Bronchial epithelial cell (primary cell): ENCODE measurements at regions not wholly inside any gene's neighbourhood (a gene's known extent, or its start where the extent isn't known, plus 50 kb on each side); places are given as distances from the start of the nearest gene placed in this dataset.

Source experiments
- DNase-seq: peaks from one replicate; pipeline ENCODE4 v3.0.0-alpha.2; 2010; ENCODE audit warnings: low read depth
- FAIRE-seq: peaks from 2 replicates; lab custom pipeline; 2011; peaks lifted over from hg19 to GRCh38; lab: Jason Lieb, UNC
- H3K27me3 ChIP-seq: 2 replicates; pipeline ENCODE4 v1.5.1; 2011; ENCODE audit warnings: low read length; ENCODE audit not compliant: control insufficient read depth, insufficient read depth
- H3K36me3 ChIP-seq: 2 replicates; pipeline ENCODE4 v1.5.1; 2011; ENCODE audit warnings: low read length; ENCODE audit not compliant: control insufficient read depth, insufficient read depth
- H3K4me3 ChIP-seq: 2 replicates; pipeline ENCODE4 v1.5.1; 2011; ENCODE audit warnings: mild to moderate bottlenecking, low read depth, low read length, control low read depth
- TF ChIP-seq, protein P1 (sequence below): IDR thresholded peaks from 2 replicates; pipeline ENCODE4 v1.5.1; 2011; ENCODE audit warnings: mild to moderate bottlenecking, moderate library complexity, low read length, control low read depth, inconsistent platforms; ENCODE audit not compliant: insufficient read depth, severe bottlenecking

DNA sequence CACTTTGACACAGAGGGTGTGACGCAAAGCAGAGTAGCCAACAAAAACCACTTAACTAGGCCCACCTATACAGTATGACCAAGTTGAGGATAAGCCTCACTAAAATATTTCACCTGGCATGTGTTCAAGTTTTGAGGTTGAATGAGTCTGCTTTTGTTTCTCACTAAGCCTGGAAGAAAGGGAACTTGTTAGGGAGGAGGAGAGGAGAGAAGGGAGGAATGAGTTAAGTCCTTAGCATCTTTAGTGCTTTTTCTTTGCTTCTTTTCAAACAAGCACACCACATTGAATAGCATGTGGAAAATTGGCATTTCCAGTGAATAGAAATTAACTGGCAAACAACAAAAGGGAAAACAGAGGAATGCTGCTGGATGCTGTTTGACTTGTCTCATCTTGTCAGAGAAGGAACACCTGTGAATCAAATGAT lies 461.9 kb downstream of the GJA1 start:
- H3K27me3 ChIP-seq, result no peaks in the 10 kb centered on the region
- no peak overlapping the region for H3K4me3 ChIP-seq
- DNase-seq, result peak; percentile 87
- H3K36me3 ChIP-seq, result no peaks in the 10 kb centered on the region
- TF ChIP-seq, protein P1, sequence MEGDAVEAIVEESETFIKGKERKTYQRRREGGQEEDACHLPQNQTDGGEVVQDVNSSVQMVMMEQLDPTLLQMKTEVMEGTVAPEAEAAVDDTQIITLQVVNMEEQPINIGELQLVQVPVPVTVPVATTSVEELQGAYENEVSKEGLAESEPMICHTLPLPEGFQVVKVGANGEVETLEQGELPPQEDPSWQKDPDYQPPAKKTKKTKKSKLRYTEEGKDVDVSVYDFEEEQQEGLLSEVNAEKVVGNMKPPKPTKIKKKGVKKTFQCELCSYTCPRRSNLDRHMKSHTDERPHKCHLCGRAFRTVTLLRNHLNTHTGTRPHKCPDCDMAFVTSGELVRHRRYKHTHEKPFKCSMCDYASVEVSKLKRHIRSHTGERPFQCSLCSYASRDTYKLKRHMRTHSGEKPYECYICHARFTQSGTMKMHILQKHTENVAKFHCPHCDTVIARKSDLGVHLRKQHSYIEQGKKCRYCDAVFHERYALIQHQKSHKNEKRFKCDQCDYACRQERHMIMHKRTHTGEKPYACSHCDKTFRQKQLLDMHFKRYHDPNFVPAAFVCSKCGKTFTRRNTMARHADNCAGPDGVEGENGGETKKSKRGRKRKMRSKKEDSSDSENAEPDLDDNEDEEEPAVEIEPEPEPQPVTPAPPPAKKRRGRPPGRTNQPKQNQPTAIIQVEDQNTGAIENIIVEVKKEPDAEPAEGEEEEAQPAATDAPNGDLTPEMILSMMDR, result no peak
- FAIRE-seq, result no peak

DNA sequence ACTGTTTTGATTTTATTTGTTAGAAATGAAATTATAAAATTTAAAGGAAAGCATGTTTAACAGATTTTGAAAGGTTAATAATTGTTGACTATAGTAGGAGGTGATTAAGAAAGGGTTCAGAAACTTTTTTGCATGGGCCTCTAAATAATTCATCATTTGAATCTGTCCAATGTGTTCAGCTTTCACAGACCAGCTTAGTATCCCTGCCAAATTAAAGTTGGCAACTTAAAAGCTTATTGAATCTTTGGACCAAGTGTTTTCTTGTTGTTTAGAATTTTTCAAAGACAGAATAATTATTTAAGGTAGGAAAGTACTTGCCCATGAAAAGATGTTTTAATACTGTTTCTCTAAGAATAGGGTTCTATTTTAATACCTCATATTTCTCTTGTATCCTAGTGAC lies 466.0 kb downstream of the GJA1 start:
- no peak for DNase-seq
- Histone ChIP-seq H3K27me3 (no peaks in the 10 kb centered on the region), H3K4me3 (no peak overlapping the region), H3K36me3 (no peaks in the 10 kb centered on the region)
- TF ChIP-seq, protein P1, result no peak
- no peak for FAIRE-seq

DNA sequence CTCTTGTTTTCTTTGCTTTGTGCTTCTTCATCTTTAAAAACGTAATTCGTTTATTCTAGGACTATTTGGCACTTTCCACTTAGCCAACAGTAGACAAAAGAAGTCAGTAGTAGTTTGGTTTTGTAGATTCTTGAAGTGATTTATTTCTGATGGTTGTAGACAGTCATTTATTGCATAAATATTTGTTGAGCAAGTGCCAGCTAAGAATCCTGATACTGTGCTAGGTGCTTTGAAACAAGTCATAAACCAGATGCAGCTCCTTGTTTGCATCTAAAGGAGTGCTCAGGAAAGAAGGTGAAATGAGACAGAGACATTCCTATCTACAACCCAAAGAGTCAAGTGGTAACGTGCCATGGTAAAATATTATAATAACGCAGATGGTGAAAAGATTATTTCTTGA lies 469.1 kb downstream of the GJA1 start:
- no peaks in the 10 kb centered on the region for H3K27me3 ChIP-seq
- no peak overlapping the region for H3K4me3 ChIP-seq
- no peak for FAIRE-seq
- TF ChIP-seq, protein P1, result no peak
- no peak for DNase-seq
- no peaks in the 10 kb centered on the region for H3K36me3 ChIP-seq

DNA sequence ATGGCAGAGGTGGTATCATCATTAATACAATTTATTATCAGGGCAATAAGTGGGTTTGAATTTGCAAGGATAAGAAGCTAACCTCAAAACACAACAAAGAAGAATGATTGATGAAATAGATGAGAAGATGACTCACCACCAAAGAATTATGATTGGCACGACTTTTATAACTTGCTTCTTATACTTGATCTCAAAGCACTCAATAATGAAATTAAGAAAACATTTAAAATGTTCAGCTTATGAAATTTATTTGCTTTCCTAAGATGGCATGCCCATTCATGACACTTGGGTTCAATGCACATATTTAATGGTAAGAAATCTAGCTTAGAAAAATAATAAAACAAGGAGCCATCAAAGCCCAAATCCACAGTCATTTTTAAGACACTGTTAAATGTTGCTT lies 477.5 kb downstream of the GJA1 start:
- Histone ChIP-seq H3K36me3 (no peaks in the 10 kb centered on the region), H3K4me3 (no peak overlapping the region), H3K27me3 (no peaks in the 10 kb centered on the region)
- TF ChIP-seq, protein P1, result no peak
- DNase-seq (peak; percentile 25), FAIRE-seq (no peak)

DNA sequence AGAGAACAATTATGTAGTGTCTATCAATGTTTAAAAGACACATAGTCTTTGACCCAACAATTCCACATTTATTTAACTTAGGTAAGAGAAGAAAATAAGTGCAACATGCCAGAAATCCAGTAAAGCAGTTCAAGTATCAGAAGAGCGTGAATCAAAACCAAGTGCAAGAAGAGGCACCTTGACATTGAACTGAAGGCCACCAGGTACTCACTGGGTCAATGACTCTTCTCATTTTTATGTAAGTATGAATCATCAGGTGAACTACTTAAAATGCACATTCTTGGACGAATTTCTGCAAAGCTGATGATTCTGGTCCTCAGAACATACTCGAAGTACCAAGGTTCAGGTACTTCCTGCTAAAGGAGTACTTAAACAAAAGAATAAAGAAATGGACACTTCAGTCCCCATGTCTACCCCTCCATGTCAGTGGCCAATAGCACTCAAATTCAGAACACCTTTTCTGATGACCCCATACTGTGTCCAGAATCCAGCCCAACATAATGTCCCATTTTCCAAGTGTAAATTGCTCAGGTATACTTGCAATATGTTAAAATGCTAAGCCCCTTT lies 481.9 kb downstream of the GJA1 start:
- FAIRE-seq, result no peak

More for the DNA sequence above, 481.9 kb downstream of the GJA1 start:
- Histone ChIP-seq H3K36me3 (no peaks in the 10 kb centered on the region), H3K4me3 (no peak overlapping the region), H3K27me3 (no peaks in the 10 kb centered on the region)
- TF ChIP-seq, protein P1, result no peak
- peak; percentile 6 for DNase-seq
